Mucosa of descending colon (tissue), 3 donors: ENCODE measurements at regions not wholly inside any gene's neighbourhood (a gene's known extent, or its start where the extent isn't known, plus 50 kb on each side); places are given as distances from the start of the nearest gene placed in this dataset.

Experiments used
- ATAC-seq: fragments of 200-7000 bp; cut with Tn5 transposase; one replicate; pipeline ENCODE4 v1.9.1; 2020; ENCODE audit warnings: mild to moderate bottlenecking, moderate library complexity
- DNase-seq, 3 donors: peaks; one replicate each; pipeline ENCODE4 v3.0.0-alpha.2; 2020
- H3K36me3 ChIP-seq: fragments of 200-600 bp; one replicate; pipeline ENCODE4 v1.8.0; 2021; ENCODE audit warnings: low read depth, mild to moderate bottlenecking
- H3K4me1 ChIP-seq: fragments of 200-600 bp; one replicate; pipeline ENCODE4 v1.8.0; 2021; ENCODE audit warnings: low read depth, mild to moderate bottlenecking
- H3K4me3 ChIP-seq: fragments of 200-600 bp; one replicate; pipeline ENCODE4 v1.8.0; 2021; ENCODE audit warnings: mild to moderate bottlenecking
- H3K9me3 ChIP-seq: fragments of 200-600 bp; one replicate; pipeline ENCODE4 v1.8.0; 2021; ENCODE audit warnings: mild to moderate bottlenecking
- intact Hi-C, 2 donors: fragments of 100-400 bp; cut with DNase I in 1 of 2; cut with micrococcal nuclease in 1 of 2; formaldehyde crosslinking; loops; one replicate each; pipeline versions ENCODE4 v1.11.0 to v1.11.1; 2022; cut with DNase I, micrococcal nuclease
- TF ChIP-seq, protein P1 (sequence below): fragments of 200-600 bp; IDR thresholded peaks from one replicate; pipeline ENCODE4 v1.8.0; 2022; ENCODE audit warnings: antibody characterized with exemption, mild to moderate bottlenecking
- donor health status: DM: no; HTN: no; CAD: no; lungs with moderate emphysema.
- donor health status: DM: no; HTN: no; CAD: no.
- donor health status: DM: no; HTN: yes; CAD: no.

DNA sequence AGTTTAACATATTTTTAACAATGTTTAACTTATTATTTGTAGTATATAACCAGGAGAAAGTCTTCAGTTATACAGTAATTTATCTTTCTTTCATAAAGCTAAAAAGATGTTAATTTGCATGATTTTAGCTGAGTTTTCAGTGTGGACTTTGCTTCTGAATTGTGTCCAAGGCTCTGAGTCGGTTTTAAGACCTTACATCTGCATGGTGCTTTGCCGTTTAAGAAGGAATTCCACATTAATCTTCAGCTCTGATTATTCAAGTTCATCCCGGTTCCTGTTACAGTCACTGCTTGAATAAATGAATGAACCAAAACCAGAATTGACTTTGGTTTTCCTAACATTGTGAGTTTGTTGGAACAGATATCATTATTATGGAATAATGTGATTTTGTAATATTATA lies 419.7 kb upstream of the RGPD4 start:
- Histone ChIP-seq H3K4me1 (no peaks in the 10 kb centered on the region), H3K4me3 (no peak overlapping the region), H3K9me3 (no peaks in the 10 kb centered on the region), H3K36me3 (no peaks in the 10 kb centered on the region)
- intact Hi-C loops: no loop called here
- TF ChIP-seq, protein P1, sequence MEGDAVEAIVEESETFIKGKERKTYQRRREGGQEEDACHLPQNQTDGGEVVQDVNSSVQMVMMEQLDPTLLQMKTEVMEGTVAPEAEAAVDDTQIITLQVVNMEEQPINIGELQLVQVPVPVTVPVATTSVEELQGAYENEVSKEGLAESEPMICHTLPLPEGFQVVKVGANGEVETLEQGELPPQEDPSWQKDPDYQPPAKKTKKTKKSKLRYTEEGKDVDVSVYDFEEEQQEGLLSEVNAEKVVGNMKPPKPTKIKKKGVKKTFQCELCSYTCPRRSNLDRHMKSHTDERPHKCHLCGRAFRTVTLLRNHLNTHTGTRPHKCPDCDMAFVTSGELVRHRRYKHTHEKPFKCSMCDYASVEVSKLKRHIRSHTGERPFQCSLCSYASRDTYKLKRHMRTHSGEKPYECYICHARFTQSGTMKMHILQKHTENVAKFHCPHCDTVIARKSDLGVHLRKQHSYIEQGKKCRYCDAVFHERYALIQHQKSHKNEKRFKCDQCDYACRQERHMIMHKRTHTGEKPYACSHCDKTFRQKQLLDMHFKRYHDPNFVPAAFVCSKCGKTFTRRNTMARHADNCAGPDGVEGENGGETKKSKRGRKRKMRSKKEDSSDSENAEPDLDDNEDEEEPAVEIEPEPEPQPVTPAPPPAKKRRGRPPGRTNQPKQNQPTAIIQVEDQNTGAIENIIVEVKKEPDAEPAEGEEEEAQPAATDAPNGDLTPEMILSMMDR: no peak
- ATAC-seq: no peak
- no peak for DNase-seq

DNA sequence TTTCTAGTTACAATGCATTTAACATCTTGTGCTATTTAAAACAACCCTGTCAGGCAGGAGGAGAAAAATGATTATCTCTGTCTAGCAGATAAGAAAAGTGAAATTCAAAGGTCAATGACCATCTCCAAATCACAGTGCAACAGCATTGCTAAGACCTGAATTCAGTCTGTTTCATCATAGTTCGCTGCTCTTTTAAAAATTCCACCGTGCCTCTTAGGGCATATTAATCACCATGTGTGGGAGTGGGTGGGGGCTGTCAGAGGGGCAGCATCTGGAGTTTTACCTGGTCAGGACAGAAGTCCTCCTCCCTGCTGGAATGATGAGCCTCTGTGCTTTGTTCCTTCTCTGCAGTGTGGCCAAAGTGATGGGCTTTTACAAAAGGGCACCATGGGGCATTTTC lies 418.7 kb upstream of the RGPD4 start:
- TF ChIP-seq, protein P1: no peak
- Histone ChIP-seq H3K9me3 (no peaks in the 10 kb centered on the region), H3K4me3 (no peak overlapping the region), H3K4me1 (no peaks in the 10 kb centered on the region), H3K36me3 (no peaks in the 10 kb centered on the region)
- intact Hi-C loops: no loop called here
- ATAC-seq (no peak), DNase-seq (no peak)

DNA sequence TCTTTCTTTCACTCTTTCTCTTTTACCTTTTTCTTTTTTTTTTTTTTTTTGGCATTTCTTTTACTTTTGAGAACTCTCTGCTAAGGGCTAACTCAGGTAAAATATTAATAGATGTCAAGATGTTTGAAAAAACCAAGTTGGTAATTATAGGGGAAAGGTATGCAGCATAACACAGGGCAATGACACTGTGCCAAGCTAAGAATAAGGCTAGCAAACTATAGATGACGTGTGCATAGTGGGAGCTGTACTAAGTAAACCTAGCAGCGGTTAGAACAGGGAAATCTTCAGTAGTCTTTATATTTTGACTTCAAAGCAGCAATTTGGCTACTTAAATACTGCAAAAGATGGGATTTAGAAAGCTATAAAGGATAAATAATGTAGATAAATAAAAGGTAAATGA lies 415.4 kb upstream of the RGPD4 start:
- no peak for DNase-seq
- no peaks in the 10 kb centered on the region for H3K4me1 ChIP-seq
- TF ChIP-seq, protein P1: no peak
- H3K36me3 ChIP-seq: no peaks in the 10 kb centered on the region
- ATAC-seq: no peak
- no peak overlapping the region for H3K4me3 ChIP-seq
- H3K9me3 ChIP-seq: no peaks in the 10 kb centered on the region
- intact Hi-C loops: no loop called here

DNA sequence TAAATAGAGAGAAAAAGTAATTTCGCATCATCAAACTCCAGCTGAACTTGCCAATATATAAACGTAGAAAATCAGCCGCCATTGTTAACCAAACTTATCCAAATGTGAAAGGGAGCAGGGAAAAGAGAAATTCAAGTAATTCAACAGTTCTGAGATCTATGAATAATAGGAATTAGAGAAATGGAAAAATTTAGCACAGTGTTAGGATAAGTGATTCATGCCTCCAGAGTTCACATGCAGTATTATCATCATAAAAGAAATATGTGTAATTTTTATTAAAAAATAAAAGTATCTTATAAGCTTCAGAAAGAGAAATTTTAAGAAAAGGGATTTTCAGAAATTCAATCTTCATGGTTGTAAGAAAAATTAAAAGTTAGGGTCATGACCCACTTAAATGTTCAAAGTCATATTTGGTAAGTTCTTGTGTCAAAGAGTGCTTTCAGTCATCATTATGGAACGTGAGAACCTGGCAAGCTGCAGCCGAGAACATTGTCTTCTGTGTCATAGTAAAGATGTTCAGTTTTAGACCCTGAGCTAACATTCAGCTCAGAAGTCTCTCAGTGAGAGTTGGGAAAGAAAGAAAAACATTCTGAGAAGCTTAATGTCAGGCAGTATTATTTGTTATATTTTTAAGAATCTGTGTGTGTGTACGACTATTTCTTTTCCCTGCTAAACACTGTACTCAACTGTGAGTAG lies 414.3 kb upstream of the RGPD4 start:
- Histone ChIP-seq H3K4me3 (no peak overlapping the region), H3K36me3 (no peaks in the 10 kb centered on the region), H3K9me3 (no peaks in the 10 kb centered on the region), H3K4me1 (no peaks in the 10 kb centered on the region)
- no peak for ATAC-seq
- TF ChIP-seq, protein P1: no peak
- intact Hi-C loops: no loop called here
- DNase-seq: no peak

DNA sequence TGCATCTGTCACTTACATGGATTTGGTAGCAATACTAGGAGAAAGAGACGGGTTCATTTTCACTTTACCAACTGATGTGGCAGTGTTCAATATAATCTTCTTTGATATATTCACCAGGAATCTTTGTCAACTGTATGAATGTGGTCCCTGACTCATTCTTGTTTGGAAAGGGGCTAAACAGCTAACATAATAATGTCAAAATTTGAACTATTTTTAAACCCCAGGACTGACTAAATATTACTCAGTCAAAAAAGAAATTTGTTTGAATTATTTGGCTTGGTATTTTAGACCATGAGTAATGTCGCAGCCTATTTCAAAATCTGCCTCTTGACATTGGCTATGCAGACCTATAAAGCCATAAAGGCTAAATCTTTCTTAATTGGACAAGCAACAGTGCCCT lies 413.7 kb upstream of the RGPD4 start:
- H3K36me3 ChIP-seq: no peaks in the 10 kb centered on the region

More for the DNA sequence above, 413.7 kb upstream of the RGPD4 start:
- intact Hi-C loops: no loop called here
- TF ChIP-seq, protein P1: no peak
- no peaks in the 10 kb centered on the region for H3K9me3 ChIP-seq
- H3K4me3 ChIP-seq: no peak overlapping the region
- H3K4me1 ChIP-seq: no peaks in the 10 kb centered on the region
- ATAC-seq (no peak), DNase-seq (no peak)
